Lower leg skin (tissue), 4 donors: ENCODE measurements at regions not wholly inside any gene's neighbourhood (a gene's known extent, or its start where the extent isn't known, plus 50 kb on each side); places are given as distances from the start of the nearest gene placed in this dataset.
"Not testable (repeated sequence)": the region's sequence is repeated elsewhere in the genome, so short reads cannot be mapped to it uniquely, and the experiment has no call there.

Source experiments
- DNase-seq, 2 donors: peaks; one replicate each; pipeline ENCODE4 v3.0.0-alpha.2; 2019; ENCODE audit warnings: low spot score in 2 of 2
- H3K4me3 ChIP-seq: fragments of 200-600 bp; sonication (generic); 2 replicates; pipeline ENCODE4 v1.5.1; 2017; ENCODE audit warnings: mild to moderate bottlenecking, low read depth; ENCODE audit not compliant: poor library complexity, severe bottlenecking
- CTCF ChIP-seq, 3 donors: fragments of 450-650 bp; IDR thresholded peaks; one replicate each; pipeline ENCODE4 v1.5.1; 2016; ENCODE audit warnings: antibody characterized with exemption in 3 of 3, mild to moderate bottlenecking in 3 of 3, moderate library complexity in 2 of 3
- POLR2A ChIP-seq, 2 donors: fragments of 450-650 bp; IDR thresholded peaks; one replicate each; pipeline ENCODE4 v1.6.1; 2016 to 2017; ENCODE audit warnings: antibody characterized with exemption in 2 of 2, mild to moderate bottlenecking in 1 of 2, moderate library complexity in 1 of 2
- WGBS, 2 donors: methylation state at CpG; one replicate each; pipeline ENCODE4 v1.1.5; 2018; 5-methylcytosine and 5-hydroxymethylcytosine counted together
- intact Hi-C: fragments of 100-400 bp; cut with DNase I; formaldehyde crosslinking; loops from one replicate; pipeline ENCODE4 v1.15.0; 2023; ENCODE audit warnings: low total_unique reads

- TF ChIP-seq CTCF (IDR thresholded peaks at IDR 0.05) (no peak), POLR2A (IDR thresholded peaks at IDR 0.05) (no peak)
- WGBS, 2 donors = 89 to 91% methylated on average over 10 of the region's 10 CpGs
- intact Hi-C loops = no loop called here
- peak in 1 of 2 donors; percentile 8 for DNase-seq
- H3K4me3 ChIP-seq = no peak overlapping the region
These were observed 219.4 kb upstream of the MYLIP start for GRCh38 chr6:15909290-15910070.

GRCh38 chr6:15908871-15909270, 220.0 kb upstream of the MYLIP start:
- WGBS, 2 donors = 87% methylated on average over 5 of the region's 5 CpGs
- intact Hi-C loops = no loop called here

GRCh38 chr6:15907914-15908518, 220.9 kb upstream of the MYLIP start:
- H3K4me3 ChIP-seq = no peak overlapping the region
- intact Hi-C loops = no loop called here
- WGBS, 2 donors = 48 to 54% methylated on average over 11 of the region's 11 CpGs
- DNase-seq = no peak
- TF ChIP-seq POLR2A (IDR thresholded peaks at IDR 0.05) = no peak
- TF ChIP-seq CTCF (IDR thresholded peaks at IDR 0.05) = no peak

More at GRCh38 chr6:15908871-15909270, 220.0 kb upstream of the MYLIP start:
- H3K4me3 ChIP-seq = no peak overlapping the region
- TF ChIP-seq CTCF (IDR thresholded peaks at IDR 0.05) (no peak), POLR2A (IDR thresholded peaks at IDR 0.05) (no peak)
- no peak for DNase-seq

GRCh38 chr6:15907220-15907913, 221.5 kb upstream of the MYLIP start:
- intact Hi-C loops, H3K4me3 ChIP-seq: not testable (repeated sequence)
- 47 to 62% methylated on average over 7 of the region's 7 CpGs for WGBS, 2 donors
- DNase-seq = peak in 1 of 2 donors; percentile 77

- peak in 1 of 2 donors; percentile 61 for DNase-seq
- TF ChIP-seq CTCF (IDR thresholded peaks at IDR 0.05) = no peak
- no peak for TF ChIP-seq POLR2A (IDR thresholded peaks at IDR 0.05)
- WGBS, 2 donors = 88 to 90% methylated on average over 10 of the region's 10 CpGs
- H3K4me3 ChIP-seq = no peak overlapping the region
- intact Hi-C loops = no loop called here
These were observed 222.4 kb upstream of the MYLIP start for GRCh38 chr6:15906420-15907016.
